ENCODE measurements at regions not wholly inside any gene's neighbourhood (a gene's known extent, or its start where the extent isn't known, plus 50 kb on each side); places are given as distances from the start of the nearest gene placed in this dataset.

DNA sequence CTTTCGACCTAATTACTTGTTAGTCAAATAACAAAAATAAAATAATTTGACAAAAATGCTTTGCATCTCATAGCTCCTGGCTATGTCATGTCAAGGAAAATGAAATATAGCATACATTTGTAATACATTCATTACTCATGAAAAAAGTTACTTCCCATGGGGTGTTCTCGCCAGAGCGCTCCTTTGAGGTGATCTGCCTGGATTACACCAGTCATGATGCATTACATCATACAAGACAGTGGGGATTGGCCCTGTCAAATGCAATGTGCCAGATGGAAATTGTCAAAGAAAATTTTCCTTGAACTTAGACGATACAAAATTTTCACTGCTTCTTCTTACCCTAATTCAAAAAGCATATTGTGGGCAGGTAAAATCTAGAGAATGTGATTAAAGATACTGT lies 215.6 kb upstream of the B3GALT2 start:
- H3K4me3 ChIP-seq: no peak overlapping the region
- TF ChIP-seq, protein P1, sequence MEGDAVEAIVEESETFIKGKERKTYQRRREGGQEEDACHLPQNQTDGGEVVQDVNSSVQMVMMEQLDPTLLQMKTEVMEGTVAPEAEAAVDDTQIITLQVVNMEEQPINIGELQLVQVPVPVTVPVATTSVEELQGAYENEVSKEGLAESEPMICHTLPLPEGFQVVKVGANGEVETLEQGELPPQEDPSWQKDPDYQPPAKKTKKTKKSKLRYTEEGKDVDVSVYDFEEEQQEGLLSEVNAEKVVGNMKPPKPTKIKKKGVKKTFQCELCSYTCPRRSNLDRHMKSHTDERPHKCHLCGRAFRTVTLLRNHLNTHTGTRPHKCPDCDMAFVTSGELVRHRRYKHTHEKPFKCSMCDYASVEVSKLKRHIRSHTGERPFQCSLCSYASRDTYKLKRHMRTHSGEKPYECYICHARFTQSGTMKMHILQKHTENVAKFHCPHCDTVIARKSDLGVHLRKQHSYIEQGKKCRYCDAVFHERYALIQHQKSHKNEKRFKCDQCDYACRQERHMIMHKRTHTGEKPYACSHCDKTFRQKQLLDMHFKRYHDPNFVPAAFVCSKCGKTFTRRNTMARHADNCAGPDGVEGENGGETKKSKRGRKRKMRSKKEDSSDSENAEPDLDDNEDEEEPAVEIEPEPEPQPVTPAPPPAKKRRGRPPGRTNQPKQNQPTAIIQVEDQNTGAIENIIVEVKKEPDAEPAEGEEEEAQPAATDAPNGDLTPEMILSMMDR (IDR thresholded peaks at IDR 0.05): no peak
- no peak for TF ChIP-seq POLR2A (IDR thresholded peaks at IDR 0.05)
- ATAC-seq: no peak
- DNase-seq: no peak
- H3K9me3 ChIP-seq: no peaks in the 10 kb centered on the region
- no peak overlapping the region for H3K27ac ChIP-seq
- 86 to 90% (median 88%) methylated on average over 4 of the region's 4 CpGs for WGBS, 4 donors
- H3K36me3 ChIP-seq: no peaks in the 10 kb centered on the region
- intact Hi-C loops (cut with DNase I): loop anchor here in 4 of 10 donors (10.0 kb wide), 4 partner anchors 183 to 893 kb away; partner anchors contain the start of gene B3GALT2 (in 3 of the 4)
- no peaks in the 10 kb centered on the region for H3K27me3 ChIP-seq
- H3K4me1 ChIP-seq: peaks cover 0 to 7% (median 1%) of the 10 kb centered on the region in 12 donors

GRCh38 chr1:193394336-193394735 lies 207.9 kb upstream of the B3GALT2 start:
- peaks cover 0 to 9% (median 0%) of the 10 kb centered on the region in 12 donors for H3K4me1 ChIP-seq
- no peak overlapping the region for H3K27ac ChIP-seq
- no peaks in the 10 kb centered on the region for H3K9me3 ChIP-seq
- TF ChIP-seq, protein P1 (IDR thresholded peaks at IDR 0.05): no peak
- no peak for TF ChIP-seq POLR2A (IDR thresholded peaks at IDR 0.05)
- ATAC-seq (no peak), DNase-seq (no peak)
- no peaks in the 10 kb centered on the region for H3K27me3 ChIP-seq
- 79 to 97% (median 91%) methylated on average over 1 of the region's 1 CpG for WGBS, 4 donors
- H3K36me3 ChIP-seq: no peaks in the 10 kb centered on the region
- no peak overlapping the region for H3K4me3 ChIP-seq
- intact Hi-C loops (cut with DNase I): no loop called here

DNA sequence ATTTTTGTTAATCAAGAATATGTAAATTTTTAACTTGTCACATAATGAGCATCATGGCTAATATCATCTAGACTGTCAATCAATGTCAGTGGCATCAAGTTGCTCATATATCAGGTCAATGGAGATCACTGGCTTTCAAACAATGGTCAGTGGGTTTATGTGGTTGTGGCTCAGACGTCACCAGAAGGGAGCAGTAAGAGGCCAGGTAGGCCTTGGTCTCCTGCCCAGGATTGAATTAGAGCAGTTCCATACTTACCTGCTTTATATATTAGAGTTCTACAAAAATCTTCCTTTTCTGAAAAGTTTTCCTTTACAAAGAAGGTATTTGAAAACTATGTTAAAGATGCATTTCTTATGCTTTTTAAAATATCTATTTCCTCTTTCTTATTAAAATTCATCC lies 206.3 kb upstream of the B3GALT2 start:
- Histone ChIP-seq H3K27ac (no peak overlapping the region), H3K27me3 (no peaks in the 10 kb centered on the region), H3K4me3 (no peak overlapping the region), H3K4me1 (peaks cover 0 to 9% (median 1%) of the 10 kb centered on the region in 12 donors), H3K9me3 (no peaks in the 10 kb centered on the region), H3K36me3 (no peaks in the 10 kb centered on the region)
- ATAC-seq: no peak
- DNase-seq: no peak
- 73 to 79% (median 75%) methylated on average over 1 of the region's 1 CpG for whole genome bisulfite sequencing, 4 donors
- intact Hi-C loops (cut with DNase I): no loop called here
- TF ChIP-seq, protein P1 (IDR thresholded peaks at IDR 0.05): no peak
- TF ChIP-seq POLR2A (IDR thresholded peaks at IDR 0.05): no peak

GRCh38 chr1:193388683-193389082 lies 202.3 kb upstream of the B3GALT2 start:
- no peak for TF ChIP-seq POLR2A (IDR thresholded peaks at IDR 0.05)
- TF ChIP-seq, protein P1 (IDR thresholded peaks at IDR 0.05): no peak
- Histone ChIP-seq H3K4me1 (peaks cover 0 to 9% (median 1%) of the 10 kb centered on the region in 12 donors), H3K9me3 (no peaks in the 10 kb centered on the region), H3K27me3 (no peaks in the 10 kb centered on the region), H3K27ac (no peak overlapping the region), H3K36me3 (no peaks in the 10 kb centered on the region), H3K4me3 (no peak overlapping the region)
- no peak for DNase-seq
- intact Hi-C loops (cut with DNase I): no loop called here
- ATAC-seq: peak in 1 of 4 donors; percentile 18
- 92 to 95% (median 94%) methylated on average over 5 of the region's 5 CpGs for WGBS, 4 donors

Measured in heart left ventricle (tissue), 16 donors.